HCT116 (cell line): ENCODE measurements at regions not wholly inside any gene's neighbourhood (a gene's known extent, or its start where the extent isn't known, plus 50 kb on each side); places are given as distances from the start of the nearest gene placed in this dataset.

Experiments used
- ATAC-seq: fragments of 200-7000 bp; cut with Tn5 transposase; 2 replicates; pipeline ENCODE4 v1.9.1; 2020; ENCODE audit warnings: mild to moderate bottlenecking, moderate library complexity
- BruUV-seq: library from RNA; stranded (reverse); fragments of 400-500 nt; replicated peaks from 2 replicates; lab custom pipeline; 2021; lab: Mats Ljungman, UMichigan
- CTCF ChIA-PET: fragments of 300-600 bp; sonication (Branson Sonifier 250); formaldehyde crosslinking; loops from one replicate; lab custom pipeline; 2021; ENCODE audit warnings: antibody characterized with exemption; lab: Charles Lee
- POLR2A ChIA-PET: fragments of 300-600, 350-600 bp; sonication (Branson Sonifier 250); formaldehyde crosslinking; loops from one replicate; lab custom pipeline; 2021; ENCODE audit warnings: antibody characterized with exemption; lab: Charles Lee
- RAD21 ChIA-PET, 2 experiments: fragments of 300-600 bp; sonication (Branson Sonifier 250); formaldehyde crosslinking; loops; one replicate each; lab custom pipeline; 2023; ENCODE audit warnings: low total read pairs in 2 of 2; ENCODE audit not compliant: uncharacterized antibody in 2 of 2, unreplicated experiment in 2 of 2, low non-redundant PET in 1 of 2; lab: Charles Lee
- DNase-seq: peaks from one replicate; pipeline ENCODE4 v3.0.0-alpha.2; 2010; ENCODE audit warnings: low read depth, low spot score
- H2AFZ ChIP-seq: fragments of 200-600 bp; shearing (Covaris generic), sonication (generic); 2 replicates; pipeline ENCODE4 v1.6.1; 2017; ENCODE audit warnings: low read depth, mixed run types, mixed read lengths, antibody characterized with exemption, low read length; ENCODE audit not compliant: poor library complexity, severe bottlenecking
- H3K27ac ChIP-seq: 2 replicates; pipeline ENCODE4 v1.5.1; 2012; ENCODE audit warnings: low read depth, low read length
- H3K27me3 ChIP-seq: fragments of 200-600 bp; sonication (generic); 2 replicates; pipeline ENCODE4 v1.6.1; 2016; ENCODE audit warnings: mixed run types, low read length, mixed read lengths; ENCODE audit not compliant: insufficient read depth
- H3K36me3 ChIP-seq, 2 experiments: fragments of 200-500 bp in 1 of 2; fragments of 200-600 bp in 1 of 2; sonication (Bioruptor generic) in 1 of 2; sonication (generic) in 1 of 2; 2 replicates each; pipeline versions ENCODE4 v1.5.1 to v1.6.1; 2014 to 2016; ENCODE audit warnings: low read length in 2 of 2, inconsistent platforms in 1 of 2, mixed read lengths in 1 of 2, mixed run types in 1 of 2; ENCODE audit not compliant: insufficient read depth in 2 of 2, control insufficient read depth in 1 of 2
- H3K4me1 ChIP-seq, 2 experiments: fragments of 200-600 bp in 1 of 2; sonication (generic) in 1 of 2; 2 replicates each; pipeline versions ENCODE4 v1.5.1 to v1.6.1; 2012 to 2017; ENCODE audit warnings: low read length in 2 of 2, inconsistent platforms in 1 of 2, mild to moderate bottlenecking in 1 of 2, mixed read lengths in 1 of 2, mixed run types in 1 of 2, moderate library complexity in 1 of 2; ENCODE audit not compliant: insufficient read depth in 2 of 2, control insufficient read depth in 1 of 2
- H3K4me2 ChIP-seq: fragments of 200-600 bp; sonication (generic); 2 replicates; pipeline ENCODE4 v1.6.1; 2017; ENCODE audit warnings: mixed run types, low read length, mixed read lengths
- H3K4me3 ChIP-seq, 2 experiments: fragments of 200-600 bp in 1 of 2; sonication (generic) in 1 of 2; replicated peaks in 1 of 2; 2 replicates each; pipeline ENCODE4 v1.5.1; 2011 to 2016; ENCODE audit warnings: low read length in 2 of 2, control low read depth in 1 of 2, low read depth in 1 of 2, mild to moderate bottlenecking in 1 of 2, mixed read lengths in 1 of 2, mixed run types in 1 of 2
- H3K79me2 ChIP-seq: fragments of 200-600 bp; sonication (generic); 2 replicates; pipeline ENCODE4 v1.6.1; 2017; ENCODE audit warnings: mild to moderate bottlenecking, mixed run types, low read length, moderate library complexity, mixed read lengths; ENCODE audit not compliant: insufficient read depth
- H3K9ac ChIP-seq: fragments of 200-600 bp; sonication (generic); 2 replicates; pipeline ENCODE4 v1.6.1; 2016; ENCODE audit warnings: low read length, mixed read lengths
- H3K9me2 ChIP-seq: fragments of 200-600 bp; sonication (generic), shearing (Covaris generic); 2 replicates; pipeline ENCODE4 v1.6.1; 2017; ENCODE audit warnings: mixed run types, mild to moderate bottlenecking, moderate library complexity; ENCODE audit not compliant: insufficient read depth
- H3K9me3 ChIP-seq, 2 experiments: fragments of 200-500 bp in 1 of 2; fragments of 200-600 bp in 1 of 2; sonication (Bioruptor generic) in 1 of 2; sonication (generic) in 1 of 2; 2 replicates each; pipeline ENCODE4 v1.6.1; 2014 to 2017; ENCODE audit warnings: low read length in 2 of 2, mixed read lengths in 2 of 2, inconsistent platforms in 1 of 2, low read depth in 1 of 2, mild to moderate bottlenecking in 1 of 2, mixed run types in 1 of 2, moderate library complexity in 1 of 2; ENCODE audit not compliant: control insufficient read depth in 1 of 2, insufficient read depth in 1 of 2
- H4K20me1 ChIP-seq: fragments of 200-600 bp; sonication (generic), shearing (Covaris generic); 2 replicates; pipeline ENCODE4 v1.6.1; 2017; ENCODE audit warnings: mixed run types, mild to moderate bottlenecking, moderate library complexity; ENCODE audit not compliant: insufficient read depth
- CBX3 ChIP-seq: IDR thresholded peaks from 2 replicates; pipeline ENCODE4 v1.6.1; 2012; ENCODE audit warnings: low read depth
- EZH2phosphoT487 ChIP-seq: fragments of 200-600 bp; IDR thresholded peaks from 2 replicates; pipeline ENCODE4 v1.6.1; 2018; ENCODE audit warnings: antibody characterized with exemption, borderline replicate concordance
- FOSL1 ChIP-seq: IDR thresholded peaks from 2 replicates; pipeline ENCODE4 v1.6.1; 2012; ENCODE audit warnings: low read depth
- POLR2A ChIP-seq: IDR thresholded peaks from 2 replicates; pipeline ENCODE4 v1.7.0; 2011; ENCODE audit warnings: borderline replicate concordance; ENCODE audit not compliant: insufficient read depth, insufficient read length; ENCODE audit errors: extremely low read depth
- POLR2AphosphoS5 ChIP-seq: IDR thresholded peaks from 2 replicates; pipeline ENCODE4 v1.6.1; 2011; ENCODE audit warnings: mild to moderate bottlenecking, low read depth, low read length, moderate library complexity
- TCF7L2 ChIP-seq: IDR thresholded peaks from 2 replicates; pipeline ENCODE4 v1.7.0; 2011; ENCODE audit warnings: borderline replicate concordance, inconsistent platforms; ENCODE audit not compliant: insufficient read depth, insufficient read length; ENCODE audit errors: extremely low read depth
- YY1 ChIP-seq: IDR thresholded peaks from 2 replicates; pipeline ENCODE4 v1.6.1; 2011; ENCODE audit warnings: low read length, low read depth, moderate library complexity, mild to moderate bottlenecking; ENCODE audit not compliant: insufficient replicate concordance; ENCODE audit errors: extremely low read depth
- ZNF274 ChIP-seq: fragments of 200-500 bp; sonication (Bioruptor generic); IDR thresholded peaks from 2 replicates; pipeline ENCODE4 v1.6.1; 2014; ENCODE audit warnings: mild to moderate bottlenecking, low read depth, low read length, inconsistent platforms
- intact Hi-C: fragments of 100-400 bp; cut with micrococcal nuclease; formaldehyde crosslinking; loops from 2 replicates; pipeline ENCODE4 v1.10.0; 2022
- TF ChIP-seq, protein P1 (sequence below): IDR thresholded peaks from 2 replicates; pipeline ENCODE4 v1.6.1; 2011; ENCODE audit warnings: mild to moderate bottlenecking, low read length, moderate library complexity; ENCODE audit not compliant: insufficient replicate concordance; ENCODE audit errors: extremely low read depth
- TF ChIP-seq, protein P2 (sequence below), 3 experiments: fragments of 200-600 bp in 1 of 3; sonication (generic) in 1 of 3; IDR thresholded peaks in 2 of 3; conservative IDR thresholded peaks in 1 of 3; 2 replicates each; pipeline ENCODE4 v1.5.1; 2012 to 2017; ENCODE audit warnings: low read depth in 2 of 3, low read length in 2 of 3, antibody characterized with exemption in 1 of 3, borderline replicate concordance in 1 of 3, control low read depth in 1 of 3, mild to moderate bottlenecking in 1 of 3, mixed read lengths in 1 of 3, mixed run types in 1 of 3, moderate library complexity in 1 of 3; ENCODE audit not compliant: insufficient read depth in 1 of 3
- TF ChIP-seq, protein P3 (sequence below): IDR thresholded peaks from 2 replicates; pipeline ENCODE4 v1.6.1; 2012

DNA sequence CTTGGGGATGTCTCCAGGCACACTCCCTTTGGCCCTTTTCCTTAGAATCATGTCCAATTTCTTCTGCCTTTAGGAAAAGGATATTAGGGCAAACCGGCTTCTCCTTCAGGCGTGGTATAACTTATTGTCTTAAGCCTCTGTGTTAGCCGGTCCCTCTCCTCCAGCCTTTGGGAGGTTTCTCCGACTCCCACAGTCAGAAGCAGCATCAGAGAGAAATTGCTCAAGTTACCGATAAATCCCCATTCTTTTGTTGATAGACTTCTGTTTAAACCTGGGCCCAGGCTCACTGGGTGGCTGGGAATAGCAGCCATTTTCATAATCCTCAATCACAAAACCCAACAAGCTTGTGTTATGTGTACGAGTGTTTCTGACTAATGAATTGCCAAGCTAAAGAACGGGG lies 85.4 kb upstream of the KAZN start:
- Histone ChIP-seq H3K36me3 (no peaks in the 10 kb centered on the region), H3K27me3 (peaks cover 29% of the 10 kb centered on the region; the same call in 1 of the 2 replicates), H3K4me2 (no peak overlapping the region), H3K27ac (no peak overlapping the region), H3K4me1 (no peaks in the 10 kb centered on the region), H3K79me2 (no peaks in the 10 kb centered on the region), H3K9ac (no peak overlapping the region), H3K9me2 (no peaks in the 10 kb centered on the region), H2AFZ (no peak overlapping the region)
- CTCF ChIA-PET: no interaction called here
- RAD21 ChIA-PET: no interaction called here
- DNase-seq (no peak), ATAC-seq (no peak)
- POLR2A ChIA-PET: no interaction called here
- TF ChIP-seq EZH2phosphoT487: no peak
- TF ChIP-seq, all 23 proteins: peak for 0
- no TSS peak for BruUV-seq
- Histone ChIP-seq H3K4me3 (no peak overlapping the region), H4K20me1 (no peaks in the 10 kb centered on the region; the same call in 1 of the 2 replicates), H3K9me3 (no peaks in the 10 kb centered on the region)
- intact Hi-C loops: no loop called here

DNA sequence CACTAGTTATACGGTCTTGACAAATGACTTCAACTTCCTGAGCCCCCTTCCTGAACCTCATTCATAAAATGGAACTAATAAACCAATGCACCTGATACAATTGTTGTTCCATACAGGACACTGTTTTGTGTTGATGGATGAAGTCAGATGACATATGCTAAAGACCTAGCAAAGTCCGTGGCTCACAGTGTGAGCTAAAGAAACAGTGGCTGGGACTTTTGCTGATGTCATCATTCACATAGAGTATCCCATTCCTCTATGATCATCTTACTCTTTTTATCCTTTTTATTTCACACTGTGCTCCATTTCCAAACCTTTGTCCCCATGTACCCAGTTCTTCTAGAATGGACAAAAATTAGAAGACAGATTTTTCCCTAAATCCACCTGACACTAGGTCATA lies 83.7 kb upstream of the KAZN start:
- H4K20me1 ChIP-seq: no peaks in the 10 kb centered on the region; the same call in 1 of the 2 replicates
- RAD21 ChIA-PET: interaction anchor here in 1 of 2 experiments (0.6 kb wide), 1 partner anchor 30 kb away, joined by 3 read pairs; no protein-coding TSS in a partner anchor
- POLR2A ChIA-PET: no interaction called here

More for the DNA sequence above, 83.7 kb upstream of the KAZN start:
- CTCF ChIA-PET: no interaction called here
- no peaks in the 10 kb centered on the region for H3K4me1 ChIP-seq
- H2AFZ ChIP-seq: no peak overlapping the region
- H3K9me2 ChIP-seq: no peaks in the 10 kb centered on the region
- intact Hi-C loops: no loop called here
- no peak overlapping the region for H3K9ac ChIP-seq
- H3K27ac ChIP-seq: no peak overlapping the region
- H3K79me2 ChIP-seq: no peaks in the 10 kb centered on the region
- H3K4me3 ChIP-seq: no peak overlapping the region
- BruUV-seq: no TSS peak
- TF ChIP-seq POLR2A: no peak
- TF ChIP-seq, protein P1, sequence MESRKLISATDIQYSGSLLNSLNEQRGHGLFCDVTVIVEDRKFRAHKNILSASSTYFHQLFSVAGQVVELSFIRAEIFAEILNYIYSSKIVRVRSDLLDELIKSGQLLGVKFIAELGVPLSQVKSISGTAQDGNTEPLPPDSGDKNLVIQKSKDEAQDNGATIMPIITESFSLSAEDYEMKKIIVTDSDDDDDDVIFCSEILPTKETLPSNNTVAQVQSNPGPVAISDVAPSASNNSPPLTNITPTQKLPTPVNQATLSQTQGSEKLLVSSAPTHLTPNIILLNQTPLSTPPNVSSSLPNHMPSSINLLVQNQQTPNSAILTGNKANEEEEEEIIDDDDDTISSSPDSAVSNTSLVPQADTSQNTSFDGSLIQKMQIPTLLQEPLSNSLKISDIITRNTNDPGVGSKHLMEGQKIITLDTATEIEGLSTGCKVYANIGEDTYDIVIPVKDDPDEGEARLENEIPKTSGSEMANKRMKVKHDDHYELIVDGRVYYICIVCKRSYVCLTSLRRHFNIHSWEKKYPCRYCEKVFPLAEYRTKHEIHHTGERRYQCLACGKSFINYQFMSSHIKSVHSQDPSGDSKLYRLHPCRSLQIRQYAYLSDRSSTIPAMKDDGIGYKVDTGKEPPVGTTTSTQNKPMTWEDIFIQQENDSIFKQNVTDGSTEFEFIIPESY: no peak
- no peak for TF ChIP-seq YY1
- TF ChIP-seq, protein P2, sequence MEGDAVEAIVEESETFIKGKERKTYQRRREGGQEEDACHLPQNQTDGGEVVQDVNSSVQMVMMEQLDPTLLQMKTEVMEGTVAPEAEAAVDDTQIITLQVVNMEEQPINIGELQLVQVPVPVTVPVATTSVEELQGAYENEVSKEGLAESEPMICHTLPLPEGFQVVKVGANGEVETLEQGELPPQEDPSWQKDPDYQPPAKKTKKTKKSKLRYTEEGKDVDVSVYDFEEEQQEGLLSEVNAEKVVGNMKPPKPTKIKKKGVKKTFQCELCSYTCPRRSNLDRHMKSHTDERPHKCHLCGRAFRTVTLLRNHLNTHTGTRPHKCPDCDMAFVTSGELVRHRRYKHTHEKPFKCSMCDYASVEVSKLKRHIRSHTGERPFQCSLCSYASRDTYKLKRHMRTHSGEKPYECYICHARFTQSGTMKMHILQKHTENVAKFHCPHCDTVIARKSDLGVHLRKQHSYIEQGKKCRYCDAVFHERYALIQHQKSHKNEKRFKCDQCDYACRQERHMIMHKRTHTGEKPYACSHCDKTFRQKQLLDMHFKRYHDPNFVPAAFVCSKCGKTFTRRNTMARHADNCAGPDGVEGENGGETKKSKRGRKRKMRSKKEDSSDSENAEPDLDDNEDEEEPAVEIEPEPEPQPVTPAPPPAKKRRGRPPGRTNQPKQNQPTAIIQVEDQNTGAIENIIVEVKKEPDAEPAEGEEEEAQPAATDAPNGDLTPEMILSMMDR (IDR thresholded peaks at IDR 0.05 in 2 of 3, conservative IDR thresholded peaks at IDR 0.05 in 1 of 3; ENCODE audit: borderline replicate concordance in 1 of 3, insufficient read depth in 1 of 3, low read depth in 2 of 3, low read length in 2 of 3): no peak
- no peak for TF ChIP-seq ZNF274
- no peak for TF ChIP-seq TCF7L2
- no peak for TF ChIP-seq FOSL1
- TF ChIP-seq POLR2AphosphoS5: no peak
- no peak for TF ChIP-seq CBX3
- TF ChIP-seq, protein P3, sequence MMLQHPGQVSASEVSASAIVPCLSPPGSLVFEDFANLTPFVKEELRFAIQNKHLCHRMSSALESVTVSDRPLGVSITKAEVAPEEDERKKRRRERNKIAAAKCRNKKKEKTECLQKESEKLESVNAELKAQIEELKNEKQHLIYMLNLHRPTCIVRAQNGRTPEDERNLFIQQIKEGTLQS: no peak
- no peak overlapping the region for H3K4me2 ChIP-seq
- no peak for ATAC-seq
- peaks cover 25% of the 10 kb centered on the region; the same call in 1 of the 2 replicates for H3K27me3 ChIP-seq
- no peaks in the 10 kb centered on the region for H3K36me3 ChIP-seq
- no peaks in the 10 kb centered on the region for H3K9me3 ChIP-seq
- DNase-seq: no peak
